ENCODE measurements at regions not wholly inside any gene's neighbourhood (a gene's known extent, or its start where the extent isn't known, plus 50 kb on each side); places are given as distances from the start of the nearest gene placed in this dataset.

DNA sequence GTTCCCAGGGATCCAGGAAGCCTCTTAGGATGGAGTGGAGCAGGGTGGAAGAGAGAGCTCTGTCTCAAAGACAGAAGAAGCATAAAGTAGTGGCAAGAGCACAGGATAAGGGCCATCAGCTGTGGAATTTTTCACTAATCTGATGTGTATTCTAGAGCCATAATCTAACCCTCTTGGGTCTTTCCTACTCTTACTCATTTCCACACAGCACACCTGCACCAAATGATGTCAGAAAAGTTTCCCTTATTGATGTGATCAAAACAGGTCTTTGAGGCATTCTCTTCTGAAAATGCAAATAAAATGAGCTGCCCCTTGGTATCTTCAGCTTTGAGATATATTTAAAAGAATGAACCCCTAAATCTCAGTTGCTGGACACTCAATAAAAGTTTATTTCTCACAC, 415.1 kb upstream of the CHST9 start:
- TF ChIP-seq CTCF (IDR thresholded peaks at IDR 0.05; ENCODE audit: insufficient read depth, low read depth, low read length) (no peak), EZH2 (IDR thresholded peaks at IDR 0.05; ENCODE audit: insufficient read depth, low read length) (no peak)

Data from astrocyte (in vitro differentiated cells and primary cell).